ENCODE measurements at regions not wholly inside any gene's neighbourhood (a gene's known extent, or its start where the extent isn't known, plus 50 kb on each side); places are given as distances from the start of the nearest gene placed in this dataset.

DNA sequence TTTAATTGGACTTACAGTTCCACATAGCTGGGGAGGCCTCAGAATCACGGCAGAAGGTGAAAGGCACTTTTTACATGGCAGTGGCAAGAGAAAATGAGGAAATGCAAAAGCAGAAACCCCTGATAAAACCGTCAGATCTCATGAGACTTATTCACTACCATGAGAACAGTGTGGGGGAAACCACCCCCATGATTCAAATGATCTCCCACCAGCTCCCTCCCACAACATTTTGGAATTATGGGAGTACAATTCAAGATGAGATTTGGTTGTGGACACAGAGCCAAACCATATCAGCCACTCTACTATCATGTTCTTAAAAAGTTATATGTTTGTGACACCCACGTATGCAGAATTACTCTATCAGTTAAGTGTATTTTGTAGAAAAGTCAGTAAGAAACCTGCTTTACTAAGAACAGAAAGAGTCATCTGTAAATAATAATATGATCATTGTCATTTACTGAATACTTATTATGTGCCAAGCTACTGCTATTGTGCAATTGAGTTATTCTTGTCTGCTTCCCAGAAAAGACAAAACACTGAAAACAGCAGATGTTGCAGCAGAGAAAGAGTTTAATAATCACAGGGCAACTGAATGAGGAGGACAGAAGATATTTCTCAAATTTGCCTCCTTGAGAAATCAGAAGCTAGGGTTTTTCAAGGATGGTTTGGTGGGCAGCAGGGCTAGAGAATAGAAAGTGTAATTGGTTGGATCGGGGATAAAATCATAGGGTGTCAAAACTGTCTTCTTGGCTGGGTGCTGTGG, 207.7 kb upstream of the FGGY start:
- WGBS (ENCODE audit: insufficient coverage, low coverage, missing lambda C conversion rate): 22% methylated on average over 4 of the region's 4 CpGs
- Histone ChIP-seq H3K36me3 (ENCODE audit: control insufficient read depth, insufficient read depth, low read length) (no peaks in the 10 kb centered on the region), H4K20me1 (replicated peaks; ENCODE audit: control insufficient read depth, insufficient read depth, low read length) (no peaks in the 10 kb centered on the region), H3K9ac (ENCODE audit: insufficient read depth in 1 of 2, low read depth in 2 of 2, low read length in 2 of 2) (no peak overlapping the region), H3K27ac (ENCODE audit: extremely low read depth, low read depth, low read length) (no peak overlapping the region), H3K9me3 (replicated peaks; ENCODE audit: control insufficient read depth, insufficient read depth, low read depth, low read length) (no peaks in the 10 kb centered on the region; the same call in 1 of the 2 replicates), H3K9me1 (ENCODE audit: control insufficient read depth, insufficient read depth, low read length) (no peaks in the 10 kb centered on the region), H2AFZ (ENCODE audit: low read depth, low read length) (no peak overlapping the region), H3K4me3 (no peak overlapping the region), H3K4me2 (ENCODE audit: insufficient read depth, low read length) (no peak overlapping the region), H3K4me1 (replicated peaks in 1 of 2; ENCODE audit: control insufficient read depth in 2 of 2, insufficient read depth in 2 of 2, low read length in 2 of 2) (peaks cover 0 to 6% of the 10 kb centered on the region in 2 experiments; a peak in 4 of 5 replicates), H3K27me3 (ENCODE audit: control insufficient read depth in 2 of 2, insufficient read depth in 2 of 2, low read length in 2 of 2) (no peaks in the 10 kb centered on the region), H3K79me2 (ENCODE audit: control insufficient read depth, insufficient read depth, low read length) (no peaks in the 10 kb centered on the region)
- TF ChIP-seq PURB (CRISPR knock-in tag; IDR thresholded peaks at IDR 0.05; ENCODE audit: low read depth): no peak
- no peak for TF ChIP-seq CEBPG (CRISPR knock-in tag; IDR thresholded peaks at IDR 0.05)
- TF ChIP-seq CEBPG (tag; conservative IDR thresholded peaks at IDR 0.05 in 1 of 2, IDR thresholded peaks at IDR 0.05 in 1 of 2): peak in 1 of 2 experiments; percentile 34; a peak in 1 of 4 replicates
- peak; percentile 38 for TF ChIP-seq ZFP36 (IDR thresholded peaks at IDR 0.05; ENCODE audit: low read depth, low read length, partially characterized antibody)
- TF ChIP-seq CEBPB (tag; IDR thresholded peaks at IDR 0.05): peak; percentile 62
- DNase-seq (ENCODE audit: extremely low read depth in 1 of 4, low spot score in 3 of 4) (no peak), ATAC-seq (no peak), FAIRE-seq (no peak)
- no TSS peak for BruUV-seq (replicated peaks)
- ChIA-PET POLR2A (no interaction called here), CTCF (ENCODE audit: low intra/inter-chr PET ratio) (no interaction called here)
- in situ Hi-C loops (cut with MboI): no loop called here
- intact Hi-C loops (cut with micrococcal nuclease): no loop called here

DNA sequence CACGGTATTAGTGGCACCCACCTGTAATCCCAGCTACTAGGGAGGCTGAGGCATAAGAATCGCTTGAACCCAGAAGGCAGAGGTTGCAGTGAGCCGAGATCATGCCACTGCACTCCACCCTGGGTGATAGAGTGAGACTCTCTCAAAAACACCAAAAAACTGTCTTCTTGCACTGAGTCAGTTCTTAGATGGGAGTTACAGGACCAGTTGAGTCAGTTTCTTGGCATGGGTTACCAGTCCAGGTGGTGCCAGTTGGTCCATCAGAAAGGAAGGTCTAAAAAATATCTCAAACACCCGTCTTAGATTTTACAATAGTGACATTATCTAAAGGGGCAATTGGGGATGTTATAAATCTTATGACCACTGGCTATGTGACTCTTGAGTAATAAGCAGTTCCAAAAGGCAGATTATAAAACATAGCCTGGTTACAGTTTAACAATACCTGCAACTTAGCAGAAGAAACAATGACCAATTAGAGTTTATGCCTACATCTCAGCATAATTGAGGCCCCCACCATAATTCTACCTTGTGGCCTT, 206.9 kb upstream of the FGGY start:
- H3K4me3 ChIP-seq: no peak overlapping the region
- H3K4me2 ChIP-seq (ENCODE audit: insufficient read depth, low read length): no peak overlapping the region
- no peak overlapping the region for H3K9ac ChIP-seq (ENCODE audit: insufficient read depth in 1 of 2, low read depth in 2 of 2, low read length in 2 of 2)
- POLR2A ChIA-PET: no interaction called here
- 10% methylated on average over 4 of the region's 4 CpGs for WGBS (ENCODE audit: insufficient coverage, low coverage, missing lambda C conversion rate)
- ATAC-seq (no peak), DNase-seq (ENCODE audit: extremely low read depth in 1 of 4, low spot score in 3 of 4) (no peak), FAIRE-seq (no peak)
- no peak overlapping the region for H3K27ac ChIP-seq (ENCODE audit: extremely low read depth, low read depth, low read length)
- no peaks in the 10 kb centered on the region for H3K36me3 ChIP-seq (ENCODE audit: control insufficient read depth, insufficient read depth, low read length)
- H3K4me1 ChIP-seq (replicated peaks in 1 of 2; ENCODE audit: control insufficient read depth in 2 of 2, insufficient read depth in 2 of 2, low read length in 2 of 2): no peaks in the 10 kb centered on the region
- no peaks in the 10 kb centered on the region for H3K27me3 ChIP-seq (ENCODE audit: control insufficient read depth in 2 of 2, insufficient read depth in 2 of 2, low read length in 2 of 2)
- no peak overlapping the region for H2AFZ ChIP-seq (ENCODE audit: low read depth, low read length)
- H3K79me2 ChIP-seq (ENCODE audit: control insufficient read depth, insufficient read depth, low read length): no peaks in the 10 kb centered on the region
- no peaks in the 10 kb centered on the region; the same call in 1 of the 2 replicates for H3K9me3 ChIP-seq (replicated peaks; ENCODE audit: control insufficient read depth, insufficient read depth, low read depth, low read length)
- no peaks in the 10 kb centered on the region for H3K9me1 ChIP-seq (ENCODE audit: control insufficient read depth, insufficient read depth, low read length)
- no peak for TF ChIP-seq ILF3 (IDR thresholded peaks at IDR 0.05; ENCODE audit: borderline replicate concordance)
- no peak for TF ChIP-seq TEAD1 (CRISPR knock-in tag; IDR thresholded peaks at IDR 0.05)
- TF ChIP-seq WHSC1 (IDR thresholded peaks at IDR 0.05; ENCODE audit: low read length): no peak
- no peak for TF ChIP-seq ZNF551 (CRISPR knock-in tag; IDR thresholded peaks at IDR 0.05)
- TF ChIP-seq PYGO2 (tag; IDR thresholded peaks at IDR 0.05): no peak
- TF ChIP-seq KDM1A (IDR thresholded peaks at IDR 0.05): no peak
- TF ChIP-seq HDAC2 (IDR thresholded peaks at IDR 0.05): no peak
- TF ChIP-seq POLR2G (IDR thresholded peaks at IDR 0.05; ENCODE audit: low read depth, low read length): no peak
- TF ChIP-seq ZNF175 (CRISPR knock-in tag; IDR thresholded peaks at IDR 0.05; ENCODE audit: low read depth): no peak
- CTCF ChIA-PET (ENCODE audit: low intra/inter-chr PET ratio): no interaction called here
- intact Hi-C loops (cut with micrococcal nuclease): no loop called here
- no TSS peak for BruUV-seq (replicated peaks)
- in situ Hi-C loops (cut with MboI): no loop called here
- H4K20me1 ChIP-seq (replicated peaks; ENCODE audit: control insufficient read depth, insufficient read depth, low read length): no peaks in the 10 kb centered on the region
